CD14-positive monocyte (primary cell): ENCODE measurements at regions not wholly inside any gene's neighbourhood (a gene's known extent, or its start where the extent isn't known, plus 50 kb on each side); places are given as distances from the start of the nearest gene placed in this dataset.

ENCODE experiments used
- DNase-seq, 3 donors: peaks; one replicate each; pipeline ENCODE4 v3.0.0-alpha.2; 2011 to 2022
- H2AFZ ChIP-seq: 2 replicates; pipeline ENCODE4 v1.6.0; 2012; ENCODE audit warnings: mild to moderate bottlenecking, low read depth, low read length, inconsistent platforms; ENCODE audit not compliant: insufficient read depth, poor library complexity, severe bottlenecking
- H3K27ac ChIP-seq, 2 donors: 1 replicate in 1 of 2; 2 replicates in 1 of 2; pipeline ENCODE4 v1.5.1; 2012 to 2013; ENCODE audit warnings: low read length in 2 of 2, control low read depth in 1 of 2, inconsistent platforms in 1 of 2, low read depth in 1 of 2, mild to moderate bottlenecking in 1 of 2
- H3K27me3 ChIP-seq, 2 donors: one replicate each; pipeline versions ENCODE4 v1.6.0 to v1.6.1; 2011 to 2013; ENCODE audit warnings: low read length in 2 of 2; ENCODE audit not compliant: control insufficient read depth in 2 of 2, insufficient read depth in 2 of 2
- H3K36me3 ChIP-seq, 2 donors: replicated peaks in 1 of 2; 1 replicate in 1 of 2; 2 replicates in 1 of 2; pipeline versions ENCODE4 v1.5.1 to v1.6.1; 2012 to 2013; ENCODE audit warnings: low read length in 2 of 2, control low read depth in 1 of 2, inconsistent platforms in 1 of 2, mild to moderate bottlenecking in 1 of 2; ENCODE audit not compliant: insufficient read depth in 2 of 2, control insufficient read depth in 1 of 2
- H3K4me1 ChIP-seq, 2 donors: 1 replicate in 1 of 2; 2 replicates in 1 of 2; pipeline versions ENCODE4 v1.5.1 to v1.6.1; 2012 to 2013; ENCODE audit warnings: low read length in 2 of 2, control low read depth in 1 of 2, inconsistent platforms in 1 of 2, mild to moderate bottlenecking in 1 of 2, moderate library complexity in 1 of 2; ENCODE audit not compliant: insufficient read depth in 2 of 2, control insufficient read depth in 1 of 2
- H3K4me2 ChIP-seq: replicated peaks from 2 replicates; pipeline ENCODE3; 2012; ENCODE audit warnings: low read length, moderate library complexity, mild to moderate bottlenecking; ENCODE audit not compliant: poor library complexity, severe bottlenecking; ENCODE audit errors: extremely low read depth
- H3K4me3 ChIP-seq, 3 experiments: fragments of 200-600 bp in 1 of 3; sonication (generic) in 1 of 3; replicated peaks in 1 of 3; 1 replicate in 2 of 3; 2 replicates in 1 of 3; pipeline ENCODE4 v1.5.1; 2011 to 2013; ENCODE audit warnings: low read length in 3 of 3, mild to moderate bottlenecking in 3 of 3, control low read depth in 2 of 3, low read depth in 2 of 3, inconsistent platforms in 1 of 3, moderate library complexity in 1 of 3
- H3K79me2 ChIP-seq: 2 replicates; pipeline ENCODE4 v1.6.0; 2012; ENCODE audit warnings: mild to moderate bottlenecking, control low read depth, inconsistent platforms, low read length, moderate library complexity; ENCODE audit not compliant: insufficient read depth
- H3K9ac ChIP-seq: 2 replicates; pipeline ENCODE4 v1.6.0; 2017; ENCODE audit warnings: low read length, mild to moderate bottlenecking; ENCODE audit not compliant: insufficient read depth, poor library complexity, severe bottlenecking
- H3K9me3 ChIP-seq, 2 donors: replicated peaks in 1 of 2; 1 replicate in 1 of 2; 2 replicates in 1 of 2; pipeline versions ENCODE4 v1.5.1 to v1.6.1; 2012 to 2013; ENCODE audit warnings: low read length in 2 of 2, control low read depth in 1 of 2; ENCODE audit not compliant: control insufficient read depth in 1 of 2, insufficient read depth in 1 of 2
- H4K20me1 ChIP-seq: 2 replicates; pipeline ENCODE4 v1.6.0; 2012; ENCODE audit warnings: mild to moderate bottlenecking, low read length, control low read depth, moderate library complexity; ENCODE audit not compliant: insufficient read depth
- H3K27ac Mint-ChIP-seq, 7 donors: one replicate each; pipeline ENCODE4 v1.8.0; 2020; ENCODE audit warnings: mild to moderate bottlenecking in 7 of 7, mixed read lengths in 7 of 7, moderate library complexity in 6 of 7, inconsistent platforms in 2 of 7
- H3K27me3 Mint-ChIP-seq, 3 donors: one replicate each; pipeline ENCODE4 v1.8.0; 2021 to 2022; ENCODE audit warnings: low read depth in 3 of 3, mild to moderate bottlenecking in 3 of 3, mixed read lengths in 3 of 3, moderate library complexity in 3 of 3, inconsistent platforms in 1 of 3
- H3K36me3 Mint-ChIP-seq, 2 donors: one replicate each; pipeline ENCODE4 v1.8.0; 2020; ENCODE audit warnings: mixed read lengths in 2 of 2, inconsistent platforms in 1 of 2, mild to moderate bottlenecking in 1 of 2
- H3K4me1 Mint-ChIP-seq: one replicate; pipeline ENCODE4 v1.8.0; 2020; ENCODE audit warnings: mild to moderate bottlenecking, mixed read lengths
- H3K4me3 Mint-ChIP-seq, 2 donors: one replicate each; pipeline ENCODE4 v1.8.0; 2020; ENCODE audit warnings: mild to moderate bottlenecking in 2 of 2, mixed read lengths in 2 of 2, moderate library complexity in 1 of 2
- H3K9me3 Mint-ChIP-seq, 7 donors: one replicate each; pipeline ENCODE4 v1.8.0; 2020 to 2022; ENCODE audit warnings: mixed read lengths in 7 of 7, mild to moderate bottlenecking in 6 of 7, moderate library complexity in 6 of 7, inconsistent platforms in 2 of 7
- WGBS: methylation state at CpG from one replicate; pipeline ENCODE4 v1.1.5; 2013; ENCODE audit warnings: missing lambda C conversion rate; ENCODE audit not compliant: insufficient coverage; 5-methylcytosine and 5-hydroxymethylcytosine counted together
- intact Hi-C, 2 donors: fragments of 100-400 bp; cut with micrococcal nuclease; formaldehyde crosslinking; loops; one replicate each; pipeline versions ENCODE4 v1.15.0 to v1.15.1; 2023
- TF ChIP-seq, protein P1 (sequence below): fragments of 200-600 bp; IDR thresholded peaks from one replicate; pipeline ENCODE4 v1.8.0; 2022; ENCODE audit warnings: antibody characterized with exemption, mild to moderate bottlenecking

DNA sequence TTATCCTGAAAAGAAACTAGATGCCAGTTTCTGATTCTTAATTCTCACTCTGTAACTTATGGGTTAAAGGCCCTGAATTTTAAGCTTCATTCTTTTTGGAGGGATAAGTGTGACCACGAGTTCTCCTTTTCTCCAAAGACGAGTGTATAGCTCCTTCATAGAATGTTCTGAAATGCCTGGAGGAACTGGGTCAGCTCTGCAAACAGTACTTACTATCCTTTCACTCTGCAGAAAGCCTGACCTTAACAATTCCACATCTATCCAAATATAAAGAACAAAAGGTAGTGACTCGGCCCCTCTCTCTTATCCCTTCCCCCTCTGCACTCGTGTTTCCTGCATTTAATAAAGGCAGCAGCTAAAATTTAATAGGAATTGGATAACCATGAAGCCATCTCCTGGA, 150.5 kb downstream of the LYPLAL1 start:
- no CpG with 5 or more reads among the region's 4 CpGs for WGBS
- no peaks in the 10 kb centered on the region for H3K36me3 Mint-ChIP-seq
- Histone ChIP-seq H2AFZ (no peak overlapping the region), H3K9me3 (peaks cover under 1 to 4% of the 10 kb centered on the region in 2 donors), H3K27me3 (no peaks in the 10 kb centered on the region), H3K79me2 (no peaks in the 10 kb centered on the region), H3K9ac (no peak overlapping the region), H3K4me1 (no peaks in the 10 kb centered on the region), H3K36me3 (no peaks in the 10 kb centered on the region), H3K4me2 (no peak overlapping the region), H3K27ac (no peak overlapping the region), H3K4me3 (no peak overlapping the region), H4K20me1 (no peaks in the 10 kb centered on the region)
- H3K4me3 Mint-ChIP-seq, result no peak overlapping the region
- no peaks in the 10 kb centered on the region for H3K4me1 Mint-ChIP-seq
- H3K27me3 Mint-ChIP-seq, result peaks cover 0 to 1% (median 0%) of the 10 kb centered on the region in 3 donors
- TF ChIP-seq, protein P1, sequence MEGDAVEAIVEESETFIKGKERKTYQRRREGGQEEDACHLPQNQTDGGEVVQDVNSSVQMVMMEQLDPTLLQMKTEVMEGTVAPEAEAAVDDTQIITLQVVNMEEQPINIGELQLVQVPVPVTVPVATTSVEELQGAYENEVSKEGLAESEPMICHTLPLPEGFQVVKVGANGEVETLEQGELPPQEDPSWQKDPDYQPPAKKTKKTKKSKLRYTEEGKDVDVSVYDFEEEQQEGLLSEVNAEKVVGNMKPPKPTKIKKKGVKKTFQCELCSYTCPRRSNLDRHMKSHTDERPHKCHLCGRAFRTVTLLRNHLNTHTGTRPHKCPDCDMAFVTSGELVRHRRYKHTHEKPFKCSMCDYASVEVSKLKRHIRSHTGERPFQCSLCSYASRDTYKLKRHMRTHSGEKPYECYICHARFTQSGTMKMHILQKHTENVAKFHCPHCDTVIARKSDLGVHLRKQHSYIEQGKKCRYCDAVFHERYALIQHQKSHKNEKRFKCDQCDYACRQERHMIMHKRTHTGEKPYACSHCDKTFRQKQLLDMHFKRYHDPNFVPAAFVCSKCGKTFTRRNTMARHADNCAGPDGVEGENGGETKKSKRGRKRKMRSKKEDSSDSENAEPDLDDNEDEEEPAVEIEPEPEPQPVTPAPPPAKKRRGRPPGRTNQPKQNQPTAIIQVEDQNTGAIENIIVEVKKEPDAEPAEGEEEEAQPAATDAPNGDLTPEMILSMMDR, result no peak
- DNase-seq, result no peak
- no peak overlapping the region for H3K27ac Mint-ChIP-seq
- intact Hi-C loops, result no loop called here
- peaks cover 0 to 14% (median 2%) of the 10 kb centered on the region in 7 donors for H3K9me3 Mint-ChIP-seq

DNA sequence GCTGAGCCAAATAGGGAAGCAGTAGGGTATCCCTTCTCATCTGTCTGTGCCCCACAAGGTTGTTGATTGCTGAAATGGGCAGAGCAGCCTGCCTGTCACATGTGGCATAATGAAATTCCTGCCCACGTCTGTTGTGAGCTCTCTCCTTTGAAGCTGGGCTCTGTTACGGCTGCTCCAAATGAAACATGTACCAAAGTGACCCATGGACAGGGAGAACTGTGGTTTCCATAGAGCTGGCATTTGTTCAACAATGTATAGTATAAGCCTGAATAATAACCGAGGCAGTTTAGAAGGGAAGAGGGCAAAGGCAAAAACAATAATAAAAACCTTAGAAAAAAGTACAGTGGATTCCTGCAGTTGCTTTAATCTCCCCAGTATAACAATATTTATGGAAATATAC, 149.7 kb downstream of the LYPLAL1 start:
- H3K4me3 Mint-ChIP-seq, result no peak overlapping the region
- H3K36me3 ChIP-seq, result no peaks in the 10 kb centered on the region
- H2AFZ ChIP-seq, result no peak overlapping the region
- H4K20me1 ChIP-seq, result no peaks in the 10 kb centered on the region
- no peak overlapping the region for H3K27ac Mint-ChIP-seq
- intact Hi-C loops, result no loop called here
- no peak overlapping the region for H3K9ac ChIP-seq
- no peak for DNase-seq
- 94% methylated on average over 2 of the region's 3 CpGs for WGBS
- H3K4me1 ChIP-seq, result no peaks in the 10 kb centered on the region
- H3K9me3 Mint-ChIP-seq, result peaks cover 0 to 12% (median 2%) of the 10 kb centered on the region in 7 donors
- peaks cover 3 to 4% of the 10 kb centered on the region in 2 donors for H3K9me3 ChIP-seq
- H3K27ac ChIP-seq, result no peak overlapping the region
- H3K79me2 ChIP-seq, result no peaks in the 10 kb centered on the region
- no peak overlapping the region for H3K4me2 ChIP-seq
- H3K4me1 Mint-ChIP-seq, result no peaks in the 10 kb centered on the region
- H3K36me3 Mint-ChIP-seq, result no peaks in the 10 kb centered on the region
- no peak overlapping the region for H3K4me3 ChIP-seq
- peaks cover 0 to 1% (median 0%) of the 10 kb centered on the region in 3 donors for H3K27me3 Mint-ChIP-seq
- H3K27me3 ChIP-seq, result no peaks in the 10 kb centered on the region
- TF ChIP-seq, protein P1, result no peak
